ENCODE measurements at regions not wholly inside any gene's neighbourhood (a gene's known extent, or its start where the extent isn't known, plus 50 kb on each side); places are given as distances from the start of the nearest gene placed in this dataset.

DNA sequence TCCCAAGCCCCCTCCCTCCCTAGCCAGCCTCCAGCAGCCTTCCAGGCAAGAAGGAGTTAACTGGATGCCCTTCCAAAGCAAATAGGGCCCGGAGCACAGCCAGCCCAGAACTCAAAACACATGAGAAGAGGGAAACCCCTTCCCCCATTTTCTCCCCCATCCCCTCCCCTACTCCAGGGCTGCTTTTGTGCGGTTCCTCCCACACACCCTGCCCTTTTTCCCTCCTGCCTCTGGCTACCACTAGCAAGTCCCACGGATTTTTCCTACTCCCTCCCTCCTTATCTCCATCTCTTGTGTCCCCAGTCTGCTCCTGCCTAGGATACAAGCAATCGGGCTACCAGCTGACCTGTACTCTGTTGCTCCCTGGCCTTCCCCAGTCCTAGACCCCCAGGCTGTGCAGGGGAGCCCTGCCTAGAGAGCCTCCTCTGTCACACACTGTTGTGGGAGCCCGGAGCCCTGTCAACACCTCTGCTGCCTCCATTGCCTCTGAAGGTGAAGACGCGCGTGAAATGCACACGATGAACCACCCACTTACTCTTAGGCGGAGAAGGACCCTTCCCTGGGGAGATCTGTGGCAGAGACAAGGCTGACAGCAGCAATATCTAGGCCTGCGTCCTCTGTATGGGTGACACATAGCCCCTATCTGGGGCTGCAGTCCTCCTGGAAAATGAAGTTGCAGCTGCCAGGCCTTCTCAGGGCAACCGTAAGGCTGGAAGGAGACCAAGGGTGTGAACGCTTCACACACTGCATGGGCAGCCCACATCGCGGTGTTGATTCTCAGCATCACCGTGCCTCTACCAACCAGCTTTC is 282.8 kb downstream of the MN1 start:
- DNase-seq (ENCODE audit: low read depth) = peak; percentile 17

DNA sequence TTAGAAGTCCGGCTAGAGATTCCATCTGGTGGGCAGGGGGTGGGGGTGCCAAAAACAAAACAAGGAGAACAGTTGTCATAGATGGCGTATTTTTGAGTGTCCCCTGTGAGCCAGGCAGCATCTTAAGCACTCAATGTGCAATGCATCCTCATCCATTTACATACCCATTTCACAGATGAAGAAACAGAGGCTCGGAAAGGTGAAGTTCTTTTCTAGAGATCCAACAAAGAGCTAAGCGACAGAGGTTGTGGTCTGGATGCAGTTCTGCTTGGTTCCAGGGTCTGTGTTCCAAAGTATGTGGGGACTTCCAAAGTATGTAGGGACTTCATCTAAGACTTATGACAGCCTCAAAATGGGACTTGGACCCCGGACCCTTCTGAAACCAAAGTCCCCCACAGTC is 277.8 kb downstream of the MN1 start:
- DNase-seq (ENCODE audit: low read depth) = no peak

DNA sequence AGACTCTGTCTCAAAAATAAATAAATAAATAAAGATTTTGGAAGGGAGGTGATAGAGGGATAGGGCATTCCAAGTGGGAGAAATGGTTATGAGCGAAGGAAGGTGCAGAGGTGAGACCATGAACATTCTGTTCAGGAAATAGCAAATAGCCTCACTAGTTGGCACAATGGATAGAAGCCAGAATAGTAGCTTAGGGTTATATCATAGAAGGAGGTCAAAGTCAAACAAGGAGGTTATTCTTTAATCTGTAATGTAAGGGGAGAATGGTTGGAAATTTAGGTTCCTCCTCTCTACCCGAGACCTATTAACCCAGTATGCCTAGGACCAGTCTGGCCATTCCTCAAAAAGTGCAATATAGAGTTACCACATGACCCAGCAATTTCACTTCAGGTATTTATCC is 275.8 kb downstream of the MN1 start:
- no peak for DNase-seq (ENCODE audit: low read depth)

DNA sequence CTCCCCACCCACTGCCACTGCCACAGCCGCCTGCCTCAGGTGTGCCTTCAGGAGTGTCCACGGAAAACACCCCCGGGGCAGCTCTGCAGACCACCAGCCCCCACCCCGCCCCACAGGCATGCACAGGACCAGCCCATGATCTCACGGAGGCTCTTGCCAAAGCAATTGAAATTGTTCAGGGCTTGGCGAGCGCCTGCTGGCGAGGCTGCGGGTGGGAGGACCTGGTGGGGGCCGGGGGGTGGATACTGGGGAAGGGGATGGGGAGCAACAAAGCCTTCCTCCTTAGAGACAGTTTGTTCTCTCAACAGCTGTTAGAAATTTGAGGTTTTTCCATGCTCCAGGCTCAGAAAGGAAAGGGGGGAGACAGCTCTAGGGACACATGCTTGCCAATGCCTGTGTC is 274.7 kb downstream of the MN1 start:
- DNase-seq (ENCODE audit: low read depth) = no peak

DNA sequence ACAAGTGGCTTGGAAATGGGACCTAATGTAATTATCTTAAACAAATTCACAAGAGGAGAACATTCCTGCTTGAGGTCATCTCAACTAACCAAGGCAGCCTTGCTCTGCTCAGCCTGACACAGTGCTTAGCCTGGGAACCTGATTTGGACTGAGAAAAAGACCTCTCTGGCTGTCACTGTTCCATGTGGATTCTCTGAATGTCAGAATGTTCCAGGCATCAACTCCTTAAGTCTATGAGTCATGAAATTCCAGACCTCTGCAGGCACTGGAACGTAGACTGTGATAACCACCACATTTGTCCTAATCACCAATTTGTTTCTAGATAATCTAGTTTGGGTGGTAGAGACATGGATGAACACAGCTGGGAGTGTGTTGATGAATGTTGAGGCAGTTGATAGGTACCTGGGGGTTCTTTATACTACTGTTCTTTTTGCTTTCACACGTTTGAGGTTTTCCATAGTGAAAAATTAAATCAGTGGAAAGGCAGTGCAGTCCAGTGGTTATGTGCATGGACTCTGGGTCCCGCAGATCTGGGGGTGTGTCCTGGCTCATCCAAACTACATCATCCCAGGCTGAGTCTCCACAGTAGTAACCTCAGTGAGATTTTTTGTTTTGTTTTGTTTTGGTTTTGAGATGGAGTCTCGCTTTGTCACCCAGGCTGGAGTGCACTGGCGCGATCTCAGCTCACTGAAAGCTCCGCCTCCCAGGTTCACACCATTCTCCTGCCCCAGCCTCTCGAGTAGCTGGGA is 269.6 kb downstream of the MN1 start:
- peak; percentile 63 for DNase-seq (ENCODE audit: low read depth)

DNA sequence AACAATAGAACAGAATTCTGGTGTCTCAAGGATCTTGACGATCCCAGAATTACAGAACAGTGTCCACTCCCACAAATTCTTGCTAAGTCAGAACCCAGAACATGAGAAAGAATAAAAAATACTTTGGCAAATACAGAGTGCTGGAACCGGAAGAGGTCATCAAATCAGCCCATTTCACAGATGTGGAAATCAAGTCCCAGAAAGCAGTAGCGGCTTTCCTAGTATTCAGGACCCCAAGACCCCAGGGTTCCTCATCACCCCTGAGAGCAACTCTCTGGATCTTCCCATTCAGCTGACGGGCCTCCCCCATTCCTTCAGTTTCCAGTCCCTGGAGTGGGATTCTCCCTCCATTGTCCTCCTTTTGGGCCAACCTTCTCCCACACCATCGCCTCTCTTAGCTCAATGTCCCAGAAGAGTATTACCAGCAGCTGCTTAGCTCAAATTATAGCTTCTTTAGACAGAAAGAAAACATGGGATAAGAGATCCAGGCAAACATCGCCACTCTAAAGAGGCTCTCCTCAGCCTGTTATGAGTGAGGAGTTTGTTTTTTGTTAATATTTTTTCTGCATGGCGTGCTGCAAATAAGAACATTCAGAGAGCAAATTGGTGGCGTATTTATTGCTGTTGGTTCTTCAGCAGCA is 268.3 kb downstream of the MN1 start:
- DNase-seq (ENCODE audit: low read depth) = no peak

DNA sequence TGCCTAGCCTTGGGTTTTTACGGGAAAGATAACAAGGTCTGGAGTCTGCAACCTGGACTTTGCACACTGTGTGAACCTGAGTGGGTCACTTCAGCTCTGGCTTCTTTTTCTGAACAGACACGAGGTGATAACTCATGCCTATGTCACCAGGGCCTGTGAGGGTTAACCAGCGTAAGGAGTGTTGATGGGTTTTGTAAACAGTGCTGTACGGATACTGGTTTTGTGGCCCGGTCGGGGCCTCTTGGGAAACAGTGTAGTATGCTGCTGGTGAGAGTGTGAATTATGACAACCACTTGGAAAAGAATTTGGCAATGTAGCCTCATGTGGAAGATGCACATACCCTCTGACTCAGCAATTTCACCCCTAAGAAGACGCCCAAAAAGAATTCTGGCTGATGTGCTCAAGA is 266.8 kb downstream of the MN1 start:
- DNase-seq (ENCODE audit: low read depth) = peak; percentile 60

DNA sequence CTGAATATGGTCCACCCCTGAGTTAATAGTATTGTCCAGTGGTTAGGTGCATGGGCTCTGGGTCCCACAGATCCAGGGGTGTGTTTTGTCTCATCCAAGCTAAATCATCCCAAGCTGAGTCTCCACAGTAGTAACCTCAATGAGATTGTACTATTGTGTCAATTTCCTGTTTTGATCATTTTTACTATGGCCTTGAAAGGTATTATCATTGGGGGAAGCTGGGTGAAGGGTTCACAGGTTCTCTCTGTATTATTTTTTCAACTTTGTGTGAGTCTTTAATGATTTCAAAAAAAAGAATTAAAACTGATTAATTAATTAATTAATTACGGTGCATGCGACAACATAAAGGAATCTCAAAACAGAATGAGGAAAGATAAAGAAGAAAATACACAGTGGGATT is 266.1 kb downstream of the MN1 start:
- DNase-seq (ENCODE audit: low read depth) = no peak

DNA sequence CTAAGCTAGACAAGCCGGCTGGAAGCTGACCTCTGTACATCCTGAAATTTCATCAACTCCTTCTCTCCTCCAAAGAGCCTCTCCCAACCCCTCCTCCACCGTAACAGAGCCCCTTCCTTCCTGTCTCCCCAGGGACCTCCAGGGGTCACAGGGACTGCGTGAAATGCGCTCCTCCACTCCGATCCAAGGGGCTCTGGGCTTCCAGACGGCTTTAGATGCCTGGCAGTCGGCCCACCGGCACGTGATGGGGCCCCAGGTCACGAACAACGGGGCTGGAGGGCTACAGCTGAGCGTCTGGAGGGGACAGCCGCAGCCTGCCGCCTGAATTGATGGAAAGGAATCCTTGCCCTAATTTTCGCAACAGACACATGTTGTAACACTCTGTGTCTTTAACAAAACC is 264.1 kb downstream of the MN1 start:
- DNase-seq (ENCODE audit: low read depth) = no peak

DNA sequence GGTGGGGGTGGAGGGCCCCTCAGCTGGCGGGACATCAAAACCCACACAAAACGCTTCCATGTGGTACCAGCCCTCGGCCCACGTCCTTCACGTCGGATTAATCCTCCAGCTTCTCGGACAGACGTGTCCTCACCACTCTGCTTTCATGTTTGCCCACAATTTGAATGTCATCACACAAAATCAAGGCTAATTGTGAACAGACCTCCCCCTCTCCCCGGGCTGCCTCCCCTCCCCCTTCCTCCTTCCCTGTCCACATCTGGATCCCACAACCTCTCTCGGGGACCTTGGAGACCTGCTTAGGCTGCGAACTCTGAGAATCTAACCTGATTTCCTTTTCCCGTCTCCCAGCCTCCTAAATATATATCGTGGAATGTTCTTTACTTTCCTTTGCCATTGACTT is 262.9 kb downstream of the MN1 start:
- no peak for DNase-seq (ENCODE audit: low read depth)

DNA sequence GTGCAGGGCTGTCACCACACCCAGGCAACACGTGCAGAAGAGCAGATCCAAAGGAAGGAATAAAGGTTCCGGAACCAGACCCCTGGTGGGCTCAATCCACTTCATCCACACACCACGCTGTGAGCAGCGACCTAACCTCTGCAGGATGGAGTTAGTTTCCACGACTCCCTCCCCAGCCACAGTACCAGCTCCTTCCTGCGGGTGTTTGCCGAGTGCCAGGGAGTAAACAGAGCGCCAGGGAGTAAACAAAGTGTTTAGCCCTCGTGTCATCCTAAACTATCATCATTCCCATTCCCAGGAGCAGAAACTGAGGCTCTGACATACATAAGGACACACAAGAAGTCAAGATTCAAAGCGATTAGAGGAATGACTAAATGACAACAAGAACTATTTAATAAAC is 261.3 kb downstream of the MN1 start:
- DNase-seq (ENCODE audit: low read depth) = no peak

DNA sequence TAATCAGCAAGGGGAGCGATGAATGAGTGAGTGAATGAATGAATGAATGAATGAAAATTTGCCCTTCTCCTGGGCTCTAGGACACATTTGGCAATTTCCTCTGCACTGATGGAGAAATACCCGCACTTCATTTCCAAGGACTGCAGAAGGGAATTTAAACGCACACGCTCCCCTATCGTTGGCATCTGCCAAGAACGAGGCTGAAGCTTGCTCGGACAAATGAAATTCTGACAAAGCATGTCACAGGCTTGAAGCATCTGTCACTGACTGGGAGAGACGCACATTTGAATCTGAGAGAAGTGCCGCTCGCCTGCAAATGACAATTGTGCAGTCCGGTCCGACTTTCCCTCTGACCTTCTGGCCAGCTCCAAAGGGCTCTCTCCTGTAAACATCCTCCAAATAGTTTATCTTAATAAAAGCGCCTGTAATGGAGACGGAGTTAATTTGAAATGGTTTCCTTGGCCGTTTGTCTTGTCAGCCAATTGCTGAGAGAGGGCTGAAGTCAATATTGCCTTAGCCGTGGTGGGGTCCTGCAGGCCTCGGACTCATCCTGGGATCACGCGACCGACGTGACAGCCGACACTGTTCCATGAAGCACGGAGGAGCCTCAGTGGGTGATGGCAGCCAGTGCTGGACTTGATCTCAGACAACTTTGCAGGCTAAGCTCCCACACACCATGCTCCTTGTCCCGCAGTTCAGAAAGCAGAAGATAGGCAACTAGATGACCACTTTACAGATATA is 260.7 kb downstream of the MN1 start:
- DNase-seq (ENCODE audit: low read depth) = no peak

DNA sequence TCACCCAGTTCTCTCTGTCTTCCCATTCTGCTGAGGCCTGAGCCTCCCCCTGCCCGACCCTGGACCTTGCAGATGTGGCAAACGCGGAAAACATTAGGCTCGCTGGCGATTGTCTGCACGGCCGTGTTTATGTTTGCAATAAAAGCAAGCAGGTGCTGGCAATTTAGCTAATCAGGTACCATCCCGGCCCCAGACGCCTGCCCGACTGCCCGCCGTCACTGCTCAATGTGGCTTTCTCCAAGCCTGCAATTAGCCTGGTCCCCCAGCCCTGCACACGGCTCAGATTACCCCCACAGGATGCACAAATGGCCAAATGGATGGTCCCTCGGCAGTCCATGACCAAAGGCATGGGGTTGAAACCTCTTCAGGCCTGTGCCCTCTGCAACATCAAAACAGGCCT is 259.7 kb downstream of the MN1 start:
- DNase-seq (ENCODE audit: low read depth) = no peak

DNA sequence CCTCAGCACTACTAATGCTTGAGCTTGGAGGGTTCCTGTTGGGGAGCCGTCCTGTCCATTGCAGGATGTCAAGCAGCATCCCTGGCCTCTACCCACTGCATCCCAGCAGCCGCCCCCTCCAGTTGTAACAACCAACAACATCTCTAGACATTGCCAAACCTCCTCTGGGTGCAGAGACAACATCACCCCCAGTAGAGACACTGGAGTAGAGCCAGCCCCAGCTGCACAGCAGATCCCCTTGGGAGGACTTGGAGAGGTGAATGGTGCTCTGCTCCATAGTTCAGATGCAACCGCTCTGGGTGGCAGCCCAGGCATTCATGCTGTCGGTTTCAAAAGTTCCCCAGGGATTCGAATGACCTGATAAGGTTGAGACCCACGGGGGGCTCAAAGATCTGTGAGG is 259.0 kb downstream of the MN1 start:
- DNase-seq (ENCODE audit: low read depth) = no peak

DNA sequence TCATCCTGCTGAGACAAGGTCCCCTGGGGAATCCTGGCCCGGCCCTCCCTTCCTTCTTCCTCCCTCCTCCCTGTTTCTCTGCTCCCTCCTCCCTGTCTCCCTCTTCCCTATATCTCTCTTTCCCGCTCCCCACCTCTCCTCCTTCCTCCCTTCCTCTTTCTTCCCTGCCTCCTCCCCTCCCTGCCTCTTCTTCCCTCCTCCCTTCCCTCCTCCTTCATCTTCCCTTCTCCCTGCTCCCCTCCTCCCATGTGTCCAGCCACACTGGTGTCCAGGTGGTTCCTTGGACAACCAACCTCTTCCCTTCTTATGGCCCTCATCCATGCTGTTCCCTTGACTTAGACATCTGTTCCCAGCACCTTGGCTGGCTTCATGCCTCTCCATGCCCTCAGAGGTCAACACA is 258.1 kb downstream of the MN1 start:
- no peak for DNase-seq (ENCODE audit: low read depth)

DNA sequence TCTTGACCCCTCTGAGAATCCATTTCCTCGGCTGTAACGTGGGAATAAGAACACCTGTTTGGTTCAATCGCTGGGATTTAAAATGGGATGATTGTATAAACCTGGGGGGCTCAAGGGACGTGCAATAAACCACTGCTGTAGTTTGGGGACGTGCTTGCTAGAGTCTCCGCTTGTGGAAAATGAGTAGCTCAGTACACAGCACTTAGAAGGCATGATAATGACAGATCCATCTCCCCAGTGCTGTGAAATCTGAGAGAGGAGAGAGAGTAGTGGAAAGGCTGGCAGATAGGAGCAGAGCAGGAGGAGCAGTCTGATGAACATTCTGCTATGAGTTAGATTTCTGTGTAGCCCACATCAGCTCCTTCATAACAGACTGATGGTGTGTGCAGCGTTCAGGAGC is 256.5 kb downstream of the MN1 start:
- DNase-seq (ENCODE audit: low read depth) = no peak

DNA sequence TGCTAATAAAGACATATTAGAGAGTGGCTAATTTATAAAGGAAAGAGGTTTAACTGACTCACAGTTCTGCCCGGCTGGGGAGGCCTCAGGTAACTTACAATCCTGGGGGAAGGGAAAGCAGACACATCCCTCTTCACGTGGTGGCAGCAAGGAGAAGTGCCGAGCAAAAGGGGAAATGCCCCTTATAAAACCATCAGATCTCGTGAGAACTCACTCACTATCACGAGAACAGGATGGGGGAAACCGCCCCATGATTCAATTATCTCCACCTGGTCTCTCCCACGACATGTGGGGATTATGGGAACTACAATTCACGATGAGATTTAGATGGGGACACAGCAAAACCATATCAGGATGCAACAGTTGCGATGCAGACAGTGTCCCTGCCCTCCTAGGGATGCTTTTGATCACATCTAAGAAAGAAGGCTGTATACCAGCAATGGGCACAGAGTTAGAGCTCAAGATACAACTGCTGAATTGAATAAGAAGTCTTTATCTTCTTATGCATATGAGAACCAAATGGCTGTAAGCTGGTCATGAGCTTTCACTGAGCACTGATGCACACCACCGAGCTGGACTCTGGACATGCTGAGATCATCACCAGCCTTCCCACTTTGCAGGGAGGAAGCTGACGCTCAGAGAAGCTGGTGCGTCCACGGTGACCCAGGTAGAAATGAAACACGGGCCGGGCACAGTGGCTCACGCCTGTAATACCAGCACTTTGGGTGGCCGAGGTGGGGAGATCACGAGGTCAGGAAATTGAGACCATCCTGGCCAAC is 255.2 kb downstream of the MN1 start:
- no peak for DNase-seq (ENCODE audit: low read depth)

DNA sequence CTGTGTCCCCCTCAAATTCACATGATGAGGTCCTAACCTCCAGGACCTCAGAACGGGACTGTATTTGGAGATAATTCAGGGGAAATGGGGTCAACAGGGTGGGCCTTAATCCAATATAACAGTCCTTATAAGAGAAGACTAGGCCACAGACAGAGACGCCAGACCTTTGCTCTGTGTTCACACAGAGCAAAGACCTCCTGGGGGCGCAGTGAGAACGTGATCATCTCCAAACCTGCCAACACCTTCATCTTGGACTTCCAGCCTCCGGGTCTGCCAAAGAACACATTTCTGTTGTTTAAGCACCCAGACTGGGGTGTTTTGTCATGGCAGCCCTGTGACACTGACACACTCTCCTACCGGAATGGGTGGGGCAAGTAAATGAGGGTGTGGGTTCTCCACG is 250.2 kb downstream of the MN1 start:
- DNase-seq (ENCODE audit: low read depth) = no peak

DNA sequence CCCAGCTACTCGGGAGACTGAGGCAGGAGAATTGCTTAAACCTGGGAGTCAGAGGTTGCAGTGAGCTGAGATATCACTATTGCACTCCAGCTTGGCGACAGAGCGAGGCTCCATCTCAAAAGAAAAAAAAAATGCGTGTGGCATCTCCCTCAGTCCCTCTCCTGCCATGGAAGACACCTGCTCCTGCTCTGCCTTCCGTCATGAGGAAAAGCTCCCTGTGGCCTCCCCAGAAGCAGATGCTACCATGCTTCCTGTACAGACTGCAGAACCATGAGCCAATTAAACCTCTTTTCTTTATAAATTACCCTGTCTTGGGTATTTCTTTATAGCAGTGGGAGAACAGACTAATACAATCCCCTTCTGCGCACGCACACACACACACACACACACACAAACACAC is 249.4 kb downstream of the MN1 start:
- DNase-seq (ENCODE audit: low read depth) = no peak

DNA sequence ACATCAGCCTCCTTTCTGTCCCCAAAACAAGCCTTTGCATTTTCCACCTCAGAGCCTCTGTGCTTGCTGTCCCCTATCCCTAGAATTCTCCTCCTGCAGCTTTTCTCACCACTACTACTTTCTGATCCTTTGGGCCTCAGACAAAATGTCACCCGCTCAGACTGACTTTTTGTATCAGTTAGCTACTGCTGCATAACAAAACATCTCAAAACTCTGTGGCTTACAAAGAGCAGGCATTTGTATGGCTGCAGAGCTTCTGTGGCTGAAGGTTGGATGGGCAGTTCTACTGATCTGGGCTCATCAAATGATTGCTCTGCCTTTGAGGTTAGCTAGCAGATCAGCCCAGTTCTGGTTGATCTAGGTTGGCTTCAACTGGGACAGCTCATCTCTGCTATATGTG is 248.7 kb downstream of the MN1 start:
- no peak for DNase-seq (ENCODE audit: low read depth)

DNA sequence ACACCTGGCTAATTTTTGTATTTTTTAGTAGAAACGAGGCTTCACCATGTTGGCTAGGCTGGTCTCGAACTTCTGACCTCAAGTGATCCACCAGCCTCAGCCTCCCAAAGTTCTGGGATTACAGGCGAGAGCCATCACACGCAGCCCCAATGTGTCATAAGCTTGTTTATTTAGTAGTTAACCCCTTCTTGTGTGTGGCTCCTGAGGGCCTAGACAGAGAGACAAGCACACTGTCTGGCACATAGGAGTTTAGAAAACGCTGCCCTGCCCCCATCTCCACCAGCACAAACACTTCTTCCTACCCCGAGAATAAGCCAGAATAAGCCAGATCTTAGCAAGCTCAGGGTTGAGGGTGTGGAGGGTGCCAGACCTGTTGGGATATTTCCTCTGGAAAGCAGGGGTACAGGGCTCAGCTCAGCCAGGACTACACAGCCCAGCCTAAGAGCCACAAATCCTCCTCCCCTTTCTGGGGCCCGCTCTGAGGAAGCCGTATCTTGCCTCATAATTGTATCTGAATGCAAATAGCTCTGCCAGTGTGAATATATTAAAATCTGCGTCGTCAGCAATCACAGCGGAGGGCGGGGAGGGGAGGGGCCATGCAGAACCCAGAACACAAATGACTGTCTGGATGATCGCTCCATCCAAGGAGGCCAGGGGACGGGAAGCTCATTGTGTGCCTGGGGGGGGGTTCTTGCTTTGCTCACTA is 247.3 kb downstream of the MN1 start:
- DNase-seq (ENCODE audit: low read depth) = peak; percentile 9

Data from LHCN-M2 (cell line).